ENCODE measurements at regions not wholly inside any gene's neighbourhood (a gene's known extent, or its start where the extent isn't known, plus 50 kb on each side); places are given as distances from the start of the nearest gene placed in this dataset.

DNA sequence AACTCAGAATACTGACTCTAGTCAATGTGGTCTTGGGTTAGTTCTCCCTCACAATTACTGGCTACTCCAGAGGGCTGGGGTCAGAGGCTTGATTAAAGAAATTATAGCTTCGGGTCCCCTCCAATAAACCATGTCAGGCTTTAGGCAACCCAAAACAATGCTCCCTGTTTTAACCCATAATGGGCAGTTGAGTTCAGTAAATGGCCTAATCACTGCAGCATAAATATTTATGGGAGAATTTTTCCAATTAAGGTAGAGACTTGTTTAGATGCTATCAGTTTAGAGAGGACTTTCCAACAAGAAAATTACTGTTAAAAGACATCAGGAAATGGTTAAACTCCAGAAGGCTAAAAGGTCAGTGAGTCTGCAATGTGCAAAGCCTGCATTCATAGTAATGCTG is 389.2 kb upstream of the PRICKLE1 start:
- H3K9me3 Mint-ChIP-seq, result peaks cover 1% of the 10 kb centered on the region
- no peak for ATAC-seq (ENCODE audit: low read depth)
- no peak for DNase-seq
- H3K27me3 Mint-ChIP-seq, result no peaks in the 10 kb centered on the region
- no peak overlapping the region for H3K4me3 Mint-ChIP-seq
- no peaks in the 10 kb centered on the region for H3K36me3 Mint-ChIP-seq
- no peaks in the 10 kb centered on the region for H3K4me1 Mint-ChIP-seq
- H3K27ac Mint-ChIP-seq, result no peak overlapping the region
- POLR2A ChIA-PET, result no interaction called here

DNA sequence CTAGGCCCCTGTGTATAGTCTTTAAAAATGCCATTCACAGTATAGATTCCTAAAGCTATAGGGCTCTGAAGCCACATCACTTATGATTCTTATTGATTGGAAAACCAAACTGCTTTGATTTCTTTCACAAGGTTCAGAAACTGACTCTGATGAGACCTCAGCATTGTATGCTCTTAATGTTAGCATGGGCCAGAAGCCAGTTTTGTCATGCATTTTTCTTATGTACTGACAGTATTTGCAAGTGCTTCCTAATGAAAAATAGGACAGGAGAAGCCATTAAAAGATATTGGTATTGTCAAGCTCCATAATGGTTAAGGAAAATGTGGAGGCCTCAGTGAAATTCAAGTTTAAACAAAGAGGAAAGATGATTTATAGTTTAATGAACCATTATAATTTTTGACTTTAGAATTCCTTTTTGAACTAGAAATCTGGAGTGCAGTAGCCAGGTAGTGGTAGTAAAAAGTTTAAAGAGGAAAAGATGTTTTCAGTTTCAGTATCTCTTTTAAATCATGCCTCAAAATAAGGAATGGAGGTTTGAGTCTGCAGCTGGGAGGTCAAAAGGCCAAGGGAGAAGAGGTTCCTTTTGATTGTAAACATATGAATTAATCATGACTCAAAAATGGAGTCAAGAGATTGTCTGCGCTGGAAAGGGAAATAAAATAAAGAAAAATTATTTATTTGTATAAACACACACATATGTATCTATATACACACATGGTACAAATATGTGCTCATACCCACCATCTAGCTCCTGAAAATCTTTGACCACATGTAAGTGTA is 388.1 kb upstream of the PRICKLE1 start:
- DNase-seq (no peak), ATAC-seq (ENCODE audit: low read depth) (no peak)
- no peaks in the 10 kb centered on the region for H3K36me3 Mint-ChIP-seq
- no peaks in the 10 kb centered on the region for H3K27me3 Mint-ChIP-seq
- no peak overlapping the region for H3K27ac Mint-ChIP-seq
- no peaks in the 10 kb centered on the region for H3K9me3 Mint-ChIP-seq
- POLR2A ChIA-PET, result no interaction called here
- no peaks in the 10 kb centered on the region for H3K4me1 Mint-ChIP-seq
- no peak overlapping the region for H3K4me3 Mint-ChIP-seq

DNA sequence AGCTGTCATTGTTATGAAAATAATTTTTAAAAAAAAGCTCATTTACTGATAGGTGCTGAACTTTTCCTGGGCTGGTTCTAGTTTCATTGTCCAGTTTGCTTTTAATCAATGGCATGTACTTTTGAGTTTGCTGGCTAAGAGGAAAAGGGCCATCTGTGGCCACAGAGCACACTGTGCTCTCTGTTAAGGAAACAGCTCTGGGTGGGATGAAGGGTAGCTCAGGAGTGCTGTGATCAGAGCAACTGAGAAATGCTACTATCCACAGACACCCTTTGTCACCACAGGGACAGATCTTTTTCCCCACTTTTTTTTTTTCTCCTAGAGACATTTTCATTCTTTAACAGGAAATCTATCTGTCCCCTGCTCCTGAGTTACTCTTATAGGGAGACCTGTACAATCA is 387.1 kb upstream of the PRICKLE1 start:
- POLR2A ChIA-PET, result no interaction called here
- no peaks in the 10 kb centered on the region for H3K4me1 Mint-ChIP-seq
- DNase-seq, result no peak
- H3K36me3 Mint-ChIP-seq, result no peaks in the 10 kb centered on the region
- ATAC-seq (ENCODE audit: low read depth), result no peak
- H3K27ac Mint-ChIP-seq, result no peak overlapping the region
- no peak overlapping the region for H3K4me3 Mint-ChIP-seq
- H3K9me3 Mint-ChIP-seq, result no peaks in the 10 kb centered on the region
- H3K27me3 Mint-ChIP-seq, result no peaks in the 10 kb centered on the region

DNA sequence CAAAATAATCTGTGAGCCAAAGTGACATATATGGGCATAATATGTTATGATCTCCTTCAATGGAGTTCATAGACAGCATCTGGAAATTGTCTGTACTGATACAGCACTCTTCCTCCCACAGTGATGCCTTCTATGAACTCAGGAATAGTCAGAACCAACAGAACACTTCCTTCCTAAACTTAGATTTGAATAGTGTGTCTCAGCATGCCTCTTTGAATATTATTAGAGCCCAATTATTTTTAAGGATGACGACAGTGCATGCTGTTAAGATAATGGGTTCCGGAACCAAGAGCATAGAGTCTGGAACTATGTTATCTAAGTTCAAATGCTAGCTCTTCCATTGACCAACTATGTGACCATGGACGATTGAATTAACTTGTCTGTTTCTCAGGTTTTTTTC is 386.6 kb upstream of the PRICKLE1 start:
- Mint-ChIP-seq H3K4me3 (no peak overlapping the region), H3K9me3 (no peaks in the 10 kb centered on the region), H3K36me3 (no peaks in the 10 kb centered on the region), H3K4me1 (no peaks in the 10 kb centered on the region), H3K27me3 (no peaks in the 10 kb centered on the region), H3K27ac (no peak overlapping the region)
- POLR2A ChIA-PET, result no interaction called here
- ATAC-seq (ENCODE audit: low read depth) (no peak), DNase-seq (no peak)

DNA sequence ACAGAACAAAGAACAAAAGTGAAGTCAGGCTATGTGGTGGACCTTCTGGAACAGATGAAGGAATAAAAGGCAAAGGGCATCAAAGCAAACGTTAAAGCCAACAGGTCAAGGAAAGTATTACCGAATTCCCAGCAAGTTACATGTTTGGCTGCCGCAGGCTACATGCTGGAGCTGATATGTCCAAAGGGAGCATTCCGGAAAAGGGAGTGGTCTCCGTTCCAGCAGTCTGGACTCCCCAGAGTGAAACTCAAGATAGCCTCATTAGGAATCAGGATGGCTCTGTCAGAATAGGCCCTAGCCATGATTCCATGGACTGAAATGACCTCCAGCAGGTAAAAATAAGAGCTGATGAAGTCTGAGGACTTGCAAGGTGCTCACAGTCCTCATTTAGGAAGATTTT is 379.8 kb upstream of the PRICKLE1 start:
- H3K36me3 Mint-ChIP-seq, result no peaks in the 10 kb centered on the region
- H3K4me1 Mint-ChIP-seq, result no peaks in the 10 kb centered on the region

DNA sequence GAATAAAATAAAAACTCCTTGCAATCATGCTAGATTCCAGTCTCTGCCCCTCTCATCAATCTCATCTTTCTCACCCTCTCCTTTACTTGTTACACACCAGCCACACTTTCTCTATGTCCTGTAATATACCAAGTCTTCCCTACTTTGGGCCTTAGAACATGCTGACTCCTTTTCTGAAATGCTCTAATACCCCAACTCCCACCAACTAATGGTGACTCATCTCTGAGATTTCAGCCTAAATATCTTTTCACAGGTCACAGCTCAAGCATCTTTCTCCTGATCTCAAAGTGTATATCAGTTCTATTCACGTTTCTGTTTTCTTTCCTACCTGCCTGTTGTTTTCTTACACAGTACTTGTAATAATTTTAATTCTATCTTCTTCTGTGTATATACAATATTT is 378.9 kb upstream of the PRICKLE1 start:
- H3K36me3 Mint-ChIP-seq, result no peaks in the 10 kb centered on the region
- no peaks in the 10 kb centered on the region for H3K27me3 Mint-ChIP-seq
- no peak for DNase-seq
- ATAC-seq (ENCODE audit: low read depth), result no peak
- H3K27ac Mint-ChIP-seq, result no peak overlapping the region
- POLR2A ChIA-PET, result no interaction called here
- H3K9me3 Mint-ChIP-seq, result no peaks in the 10 kb centered on the region
- no peaks in the 10 kb centered on the region for H3K4me1 Mint-ChIP-seq
- H3K4me3 Mint-ChIP-seq, result no peak overlapping the region

More for the DNA sequence above, 379.8 kb upstream of the PRICKLE1 start:
- ATAC-seq (ENCODE audit: low read depth), result no peak
- Mint-ChIP-seq H3K9me3 (no peaks in the 10 kb centered on the region), H3K27me3 (no peaks in the 10 kb centered on the region), H3K27ac (no peak overlapping the region), H3K4me3 (no peak overlapping the region)
- POLR2A ChIA-PET, result no interaction called here
- no peak for DNase-seq

DNA sequence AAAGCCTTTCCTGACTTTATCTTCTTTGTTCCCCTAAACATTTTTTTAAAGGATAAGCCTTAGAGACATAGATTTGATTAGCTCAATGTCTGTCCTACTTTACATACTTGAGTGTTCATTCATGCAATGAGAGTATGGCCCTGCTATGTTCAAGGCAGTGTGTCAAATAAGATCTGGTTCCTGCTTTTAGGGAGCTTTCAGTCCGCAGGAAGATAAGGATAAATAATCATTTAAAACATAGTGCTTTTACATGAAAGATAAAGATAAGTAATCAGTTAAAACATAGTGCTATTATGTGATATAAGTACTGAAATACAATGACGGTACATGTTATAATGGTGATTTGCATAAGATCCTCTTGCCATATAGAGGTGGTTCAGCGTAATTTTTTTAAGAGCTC is 378.3 kb upstream of the PRICKLE1 start:
- Mint-ChIP-seq H3K27ac (no peak overlapping the region), H3K36me3 (no peaks in the 10 kb centered on the region), H3K4me1 (no peaks in the 10 kb centered on the region), H3K9me3 (no peaks in the 10 kb centered on the region), H3K27me3 (no peaks in the 10 kb centered on the region), H3K4me3 (no peak overlapping the region)
- POLR2A ChIA-PET, result no interaction called here
- no peak for ATAC-seq (ENCODE audit: low read depth)
- DNase-seq, result no peak

DNA sequence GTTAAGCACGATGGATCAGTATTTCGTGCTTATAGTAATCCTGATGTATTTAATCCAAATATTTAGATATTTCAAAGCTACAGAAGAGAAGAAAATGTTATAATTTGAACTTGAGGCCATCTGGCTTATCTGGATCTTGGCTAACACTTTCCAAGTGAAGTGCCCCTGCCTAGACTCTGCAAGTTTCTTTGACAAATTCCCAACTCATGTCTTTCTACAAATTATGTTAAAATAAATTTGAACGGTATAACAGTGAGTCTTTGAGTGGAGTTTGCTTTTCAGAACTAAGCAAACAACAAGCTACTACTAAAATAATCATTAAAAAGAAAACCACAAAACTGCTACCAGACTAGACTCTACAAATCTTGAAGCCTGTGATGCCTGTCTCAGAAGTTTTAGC is 374.4 kb upstream of the PRICKLE1 start:
- no peak for DNase-seq
- H3K27ac Mint-ChIP-seq, result no peak overlapping the region
- H3K4me3 Mint-ChIP-seq, result no peak overlapping the region
- no peaks in the 10 kb centered on the region for H3K36me3 Mint-ChIP-seq
- ATAC-seq (ENCODE audit: low read depth), result no peak
- H3K27me3 Mint-ChIP-seq, result no peaks in the 10 kb centered on the region
- no peaks in the 10 kb centered on the region for H3K9me3 Mint-ChIP-seq
- H3K4me1 Mint-ChIP-seq, result no peaks in the 10 kb centered on the region
- POLR2A ChIA-PET, result no interaction called here

DNA sequence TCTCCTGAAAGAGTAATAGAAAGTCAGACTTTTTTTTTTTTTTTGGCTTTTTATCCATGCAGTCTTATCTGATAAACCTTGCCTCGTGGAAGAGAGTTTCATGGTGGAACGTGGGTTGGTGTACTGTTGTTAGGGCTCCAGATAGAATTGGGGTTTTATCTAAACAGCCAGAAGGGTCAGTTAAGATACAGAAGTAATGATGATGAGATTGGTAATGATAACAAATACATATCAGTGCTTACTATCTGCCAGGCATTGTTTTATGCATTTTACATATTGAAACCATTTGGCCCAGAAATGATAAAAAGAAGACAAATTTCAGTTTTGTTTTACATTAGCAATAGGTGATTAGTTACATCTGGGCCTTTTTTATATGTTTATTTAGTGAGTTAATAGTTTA is 372.8 kb upstream of the PRICKLE1 start:
- no peaks in the 10 kb centered on the region for H3K27me3 Mint-ChIP-seq
- H3K9me3 Mint-ChIP-seq, result no peaks in the 10 kb centered on the region
- H3K4me3 Mint-ChIP-seq, result no peak overlapping the region
- POLR2A ChIA-PET, result no interaction called here
- H3K27ac Mint-ChIP-seq, result no peak overlapping the region
- no peaks in the 10 kb centered on the region for H3K4me1 Mint-ChIP-seq
- ATAC-seq (ENCODE audit: low read depth), result no peak
- no peaks in the 10 kb centered on the region for H3K36me3 Mint-ChIP-seq
- DNase-seq, result no peak

DNA sequence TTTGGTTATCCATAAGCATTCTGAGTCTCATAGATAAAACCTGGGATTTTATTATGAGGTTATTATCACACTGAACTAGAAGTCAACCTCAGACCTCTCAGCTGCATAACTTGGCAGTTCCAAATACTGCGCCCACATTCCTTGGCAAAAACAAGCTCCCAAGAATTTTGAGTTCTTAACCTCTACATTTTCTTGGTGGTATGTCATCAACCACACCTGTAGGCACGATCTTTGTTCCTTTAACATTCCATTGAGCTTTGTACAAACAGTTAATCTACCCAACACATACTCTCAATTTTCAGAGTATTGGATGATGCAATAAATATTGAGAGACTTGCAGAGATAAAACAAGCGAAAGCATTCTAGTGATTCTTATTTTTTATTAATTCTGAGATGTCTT is 371.8 kb upstream of the PRICKLE1 start:
- POLR2A ChIA-PET, result no interaction called here
- Mint-ChIP-seq H3K4me3 (no peak overlapping the region), H3K27ac (no peak overlapping the region), H3K27me3 (no peaks in the 10 kb centered on the region), H3K36me3 (no peaks in the 10 kb centered on the region), H3K9me3 (no peaks in the 10 kb centered on the region), H3K4me1 (no peaks in the 10 kb centered on the region)
- DNase-seq (no peak), ATAC-seq (ENCODE audit: low read depth) (no peak)

DNA sequence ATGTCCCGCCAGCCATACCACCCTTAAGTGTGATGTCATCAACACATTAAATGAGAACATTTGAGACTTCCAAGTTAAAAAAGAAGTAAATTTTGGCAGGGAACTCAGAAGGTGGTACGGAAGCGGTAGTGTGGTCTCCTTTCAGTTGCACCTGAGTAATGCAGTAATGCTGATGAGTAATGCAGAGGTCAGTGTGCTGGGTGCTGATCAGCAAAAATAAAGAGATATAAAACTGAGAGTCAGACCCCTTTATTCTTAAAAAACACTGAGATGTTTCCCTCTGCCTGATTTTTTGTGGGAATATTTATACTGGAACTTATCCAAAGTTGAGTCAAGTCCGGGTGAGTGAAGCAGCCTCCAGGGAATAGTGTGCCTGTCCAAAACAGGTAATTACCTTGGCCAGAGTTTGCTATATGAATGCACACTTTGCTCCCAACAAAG is 370.6 kb upstream of the PRICKLE1 start:
- Mint-ChIP-seq H3K4me3 (no peak overlapping the region), H3K36me3 (no peaks in the 10 kb centered on the region), H3K9me3 (no peaks in the 10 kb centered on the region), H3K4me1 (no peaks in the 10 kb centered on the region), H3K27ac (no peak overlapping the region), H3K27me3 (no peaks in the 10 kb centered on the region)
- DNase-seq (no peak), ATAC-seq (ENCODE audit: low read depth) (no peak)
- POLR2A ChIA-PET, result no interaction called here

DNA sequence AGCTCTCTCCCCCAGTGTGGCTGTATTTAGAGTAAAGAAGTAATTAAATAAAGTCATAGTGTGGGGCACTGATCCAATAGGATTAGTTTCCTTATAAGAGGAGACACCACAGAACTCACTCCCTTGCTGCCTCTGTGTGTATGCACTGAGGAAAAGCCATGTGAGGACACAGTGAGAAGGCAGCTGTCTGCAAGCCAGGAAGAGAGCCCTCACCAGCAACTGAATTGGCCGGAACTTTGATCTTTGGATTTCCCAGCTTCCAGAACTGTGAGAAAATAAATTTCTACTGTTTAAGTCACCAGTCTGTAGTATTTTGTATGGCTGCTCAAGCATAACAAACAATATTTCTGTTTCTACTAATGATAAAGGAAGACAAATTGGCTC is 368.7 kb upstream of the PRICKLE1 start:
- ATAC-seq (ENCODE audit: low read depth) (no peak), DNase-seq (no peak)
- no peak overlapping the region for H3K27ac Mint-ChIP-seq
- no peaks in the 10 kb centered on the region for H3K27me3 Mint-ChIP-seq
- POLR2A ChIA-PET, result no interaction called here
- no peak overlapping the region for H3K4me3 Mint-ChIP-seq
- H3K36me3 Mint-ChIP-seq, result no peaks in the 10 kb centered on the region
- H3K9me3 Mint-ChIP-seq, result no peaks in the 10 kb centered on the region
- no peaks in the 10 kb centered on the region for H3K4me1 Mint-ChIP-seq

DNA sequence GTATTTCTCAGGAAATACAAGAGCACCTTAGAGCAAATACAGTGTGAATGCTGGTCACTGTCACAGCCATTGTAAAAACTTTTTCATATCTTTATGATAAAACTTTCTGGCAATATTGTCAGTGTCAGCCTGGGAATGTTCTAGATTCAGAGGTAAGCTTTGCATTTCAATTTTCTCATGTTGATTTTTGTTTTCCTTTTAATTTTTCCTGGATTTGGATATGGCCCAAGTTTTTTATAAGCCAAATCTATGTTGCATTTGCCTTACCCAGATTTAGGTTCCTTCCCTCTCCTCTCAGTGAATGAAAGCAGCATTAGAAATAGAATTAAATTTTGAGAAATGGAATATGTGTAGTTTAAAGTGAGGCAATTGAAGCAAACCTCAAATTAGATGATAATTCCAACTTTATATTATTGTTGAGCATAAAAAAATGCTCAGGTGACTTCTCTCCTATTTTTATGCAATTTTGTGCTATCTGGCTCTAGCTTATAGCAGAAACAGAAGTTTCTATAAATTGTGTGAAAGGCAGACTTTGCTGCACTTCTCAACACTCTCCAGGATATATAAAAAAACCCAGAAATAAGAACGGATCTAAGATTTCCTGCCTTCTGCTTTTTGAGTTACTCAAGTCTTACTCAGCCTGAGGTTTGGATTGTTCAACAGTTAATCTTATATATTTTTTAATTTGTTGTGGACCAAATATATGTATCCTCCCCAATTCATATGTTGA is 368.2 kb upstream of the PRICKLE1 start:
- H3K4me1 Mint-ChIP-seq, result no peaks in the 10 kb centered on the region
- POLR2A ChIA-PET, result no interaction called here
- H3K4me3 Mint-ChIP-seq, result no peak overlapping the region
- H3K9me3 Mint-ChIP-seq, result no peaks in the 10 kb centered on the region
- no peak for DNase-seq
- no peak for ATAC-seq (ENCODE audit: low read depth)
- H3K27me3 Mint-ChIP-seq, result no peaks in the 10 kb centered on the region
- no peaks in the 10 kb centered on the region for H3K36me3 Mint-ChIP-seq
- H3K27ac Mint-ChIP-seq, result no peak overlapping the region

DNA sequence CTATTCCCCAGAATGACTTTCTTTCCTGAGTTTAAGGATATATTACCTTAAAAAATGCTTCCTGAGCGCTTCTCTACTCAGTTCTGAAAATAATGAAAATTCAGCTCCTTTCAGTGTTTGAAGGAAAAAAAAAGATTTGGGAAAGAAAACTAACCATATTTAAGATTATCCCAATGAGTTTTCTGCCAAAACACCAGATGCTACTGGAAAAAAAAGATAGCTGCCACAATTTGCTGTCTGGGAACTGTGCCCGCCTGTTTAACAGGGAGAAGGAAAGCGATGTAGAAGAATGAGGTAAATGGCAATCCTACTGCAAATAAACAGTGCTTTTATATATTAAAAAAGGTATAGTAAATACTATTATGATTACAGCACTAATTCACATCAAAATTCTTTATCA is 367.6 kb upstream of the PRICKLE1 start:
- Mint-ChIP-seq H3K27ac (no peak overlapping the region), H3K4me1 (no peaks in the 10 kb centered on the region), H3K4me3 (no peak overlapping the region), H3K27me3 (no peaks in the 10 kb centered on the region), H3K36me3 (no peaks in the 10 kb centered on the region), H3K9me3 (no peaks in the 10 kb centered on the region)
- no peak for DNase-seq
- no peak for ATAC-seq (ENCODE audit: low read depth)
- POLR2A ChIA-PET, result no interaction called here
